RWPE2 (cell line): ENCODE measurements at regions not wholly inside any gene's neighbourhood (a gene's known extent, or its start where the extent isn't known, plus 50 kb on each side); places are given as distances from the start of the nearest gene placed in this dataset.

Experiments used
- ATAC-seq: fragments of 200-7000 bp; cut with Tn5 transposase; 3 replicates; pipeline ENCODE4 v1.9.1; 2021; ENCODE audit warnings: low read depth
- DNase-seq: peaks from one replicate; pipeline ENCODE4 v3.0.0-alpha.2; 2020; ENCODE audit warnings: low spot score
- H3K27ac ChIP-seq: fragments of 450-650 bp; 2 replicates; pipeline ENCODE4 v1.5.1; 2017; ENCODE audit warnings: mild to moderate bottlenecking; ENCODE audit not compliant: poor library complexity, severe bottlenecking
- H3K27me3 ChIP-seq: fragments of 250-450 bp; sonication (Bioruptor Pico); 2 replicates; pipeline ENCODE4 v1.5.1; 2021; ENCODE audit warnings: mild to moderate bottlenecking, moderate library complexity; ENCODE audit not compliant: insufficient read depth, poor library complexity, severe bottlenecking
- H3K36me3 ChIP-seq: fragments of 250-450 bp; sonication (Bioruptor Pico); 2 replicates; pipeline ENCODE4 v1.5.1; 2020; ENCODE audit warnings: low read depth, mild to moderate bottlenecking, moderate library complexity
- H3K4me1 ChIP-seq: fragments of 250-450 bp; sonication (Bioruptor Pico); 2 replicates; pipeline ENCODE4 v1.5.1; 2021; ENCODE audit warnings: mild to moderate bottlenecking, moderate library complexity; ENCODE audit not compliant: insufficient read depth, poor library complexity, severe bottlenecking
- H3K4me3 ChIP-seq: fragments of 250-450 bp; sonication (Bioruptor Pico); 2 replicates; pipeline ENCODE4 v1.5.1; 2021; ENCODE audit warnings: mild to moderate bottlenecking, moderate library complexity; ENCODE audit not compliant: severe bottlenecking
- H3K9me3 ChIP-seq: fragments of 250-450 bp; sonication (Bioruptor Pico); 2 replicates; pipeline ENCODE4 v1.5.1; 2021; ENCODE audit warnings: mild to moderate bottlenecking, moderate library complexity; ENCODE audit not compliant: severe bottlenecking
- CTCF ChIP-seq: fragments of 450-650 bp; IDR thresholded peaks from one replicate; pipeline ENCODE4 v1.5.1; 2017; ENCODE audit warnings: mild to moderate bottlenecking, moderate library complexity; ENCODE audit not compliant: poor library complexity, severe bottlenecking

GRCh38 chr17:34874478-34874877 lies 86.8 kb downstream of the CCT6B start:
- Histone ChIP-seq H3K36me3 (no peaks in the 10 kb centered on the region), H3K27ac (no peak overlapping the region), H3K4me3 (no peak overlapping the region), H3K9me3 (no peaks in the 10 kb centered on the region), H3K4me1 (no peaks in the 10 kb centered on the region), H3K27me3 (no peaks in the 10 kb centered on the region)
- ATAC-seq (no peak), DNase-seq (no peak)
- no peak for TF ChIP-seq CTCF

GRCh38 chr17:34872640-34873039 lies 88.6 kb downstream of the CCT6B start:
- no peak for ATAC-seq
- DNase-seq: no peak
- Histone ChIP-seq H3K4me1 (no peaks in the 10 kb centered on the region), H3K27me3 (no peaks in the 10 kb centered on the region), H3K27ac (no peak overlapping the region), H3K4me3 (no peak overlapping the region), H3K9me3 (no peaks in the 10 kb centered on the region), H3K36me3 (no peaks in the 10 kb centered on the region)
- no peak for TF ChIP-seq CTCF

- Histone ChIP-seq H3K9me3 (no peaks in the 10 kb centered on the region), H3K27me3 (no peaks in the 10 kb centered on the region), H3K4me3 (no peak overlapping the region), H3K36me3 (no peaks in the 10 kb centered on the region), H3K27ac (no peak overlapping the region), H3K4me1 (no peaks in the 10 kb centered on the region)
- no peak for TF ChIP-seq CTCF
- DNase-seq (no peak), ATAC-seq (no peak)
These were observed 91.6 kb downstream of the CCT6B start for GRCh38 chr17:34869641-34870040.

- no peak overlapping the region for H3K27ac ChIP-seq
- H3K4me1 ChIP-seq: no peaks in the 10 kb centered on the region
- H3K4me3 ChIP-seq: no peak overlapping the region
- DNase-seq (no peak), ATAC-seq (no peak)
- no peaks in the 10 kb centered on the region for H3K9me3 ChIP-seq
- H3K36me3 ChIP-seq: no peaks in the 10 kb centered on the region
- H3K27me3 ChIP-seq: no peaks in the 10 kb centered on the region
- TF ChIP-seq CTCF: no peak
These were observed 95.5 kb downstream of the CCT6B start for GRCh38 chr17:34865716-34866115.

GRCh38 chr17:34862384-34862783 lies 98.9 kb downstream of the CCT6B start:
- H3K9me3 ChIP-seq: no peaks in the 10 kb centered on the region
- no peak for DNase-seq
- TF ChIP-seq CTCF: no peak
- no peak overlapping the region for H3K4me3 ChIP-seq
- no peaks in the 10 kb centered on the region for H3K27me3 ChIP-seq
- no peak for ATAC-seq
- H3K4me1 ChIP-seq: no peaks in the 10 kb centered on the region
- no peak overlapping the region for H3K27ac ChIP-seq
- H3K36me3 ChIP-seq: no peaks in the 10 kb centered on the region
